PC-9 (cell line): ENCODE measurements at regions not wholly inside any gene's neighbourhood (a gene's known extent, or its start where the extent isn't known, plus 50 kb on each side); places are given as distances from the start of the nearest gene placed in this dataset.

Experiments used
- BruUV-seq: library from RNA; stranded (reverse); fragments of 400-500 nt; replicated peaks from 2 replicates; lab custom pipeline; 2021; lab: Mats Ljungman, UMichigan
- CTCF ChIA-PET: fragments of 300-600 bp; sonication (Branson Sonifier 250); formaldehyde crosslinking; loops from one replicate; lab custom pipeline; 2022; ENCODE audit warnings: antibody characterized with exemption; lab: Charles Lee
- POLR2A ChIA-PET: fragments of 300-600 bp; sonication (Branson Sonifier 250); formaldehyde crosslinking; loops from one replicate; lab custom pipeline; 2022; ENCODE audit warnings: antibody characterized with exemption; ENCODE audit not compliant: unreplicated experiment; lab: Charles Lee
- DNase-seq, 2 experiments: peaks; one replicate each; pipeline versions ENCODE4 v3.0.0 to v3.0.0-alpha.2; 2015 to 2022; ENCODE audit warnings: mixed read lengths in 1 of 2
- H2AFZ ChIP-seq: fragments of 200-600 bp; sonication (generic); 2 replicates; pipeline ENCODE4 v1.8.1; 2017; ENCODE audit warnings: antibody characterized with exemption
- H3F3A ChIP-seq: fragments of 200-600 bp; sonication (generic); 2 replicates; pipeline ENCODE4 v1.8.1; 2017; ENCODE audit warnings: antibody characterized with exemption, mild to moderate bottlenecking, low read depth; ENCODE audit not compliant: insufficient read depth
- H3K27ac ChIP-seq: fragments of 200-600 bp; sonication (generic); 2 replicates; pipeline ENCODE4 v1.6.1; 2016; ENCODE audit warnings: mixed run types
- H3K27me3 ChIP-seq: fragments of 200-600 bp; sonication (generic); 2 replicates; pipeline ENCODE4 v1.6.1; 2016; ENCODE audit warnings: low read depth, mixed run types; ENCODE audit not compliant: insufficient read depth
- H3K36me3 ChIP-seq: fragments of 200-600 bp; sonication (generic); 2 replicates; pipeline ENCODE4 v1.6.1; 2016; ENCODE audit warnings: low read depth, mixed run types
- H3K4me1 ChIP-seq: fragments of 200-600 bp; sonication (generic); replicated peaks from 2 replicates; pipeline ENCODE4 v1.6.1; 2016; ENCODE audit warnings: mixed run types; ENCODE audit not compliant: insufficient read depth
- H3K4me2 ChIP-seq: fragments of 200-600 bp; sonication (generic); 2 replicates; pipeline ENCODE4 v1.6.1; 2017; ENCODE audit warnings: mixed run types
- H3K4me3 ChIP-seq: fragments of 200-600 bp; sonication (generic); 2 replicates; pipeline ENCODE4 v1.6.1; 2016; ENCODE audit warnings: mixed run types
- H3K79me2 ChIP-seq: fragments of 200-600 bp; sonication (generic); 2 replicates; pipeline ENCODE4 v1.6.1; 2017; ENCODE audit warnings: low read depth, mixed run types
- H3K9me2 ChIP-seq: fragments of 200-600 bp; sonication (generic); 2 replicates; pipeline ENCODE4 v1.8.1; 2017; ENCODE audit warnings: mild to moderate bottlenecking; ENCODE audit not compliant: insufficient read depth
- H3K9me3 ChIP-seq: fragments of 200-600 bp; sonication (generic); 2 replicates; pipeline ENCODE4 v1.8.1; 2016; ENCODE audit warnings: low read depth; ENCODE audit not compliant: insufficient read depth
- H4K20me1 ChIP-seq: fragments of 200-600 bp; sonication (generic); 2 replicates; pipeline ENCODE4 v1.8.1; 2017; ENCODE audit not compliant: insufficient read depth
- EZH2 ChIP-seq: fragments of 200-600 bp; sonication (generic); IDR thresholded peaks from 2 replicates; pipeline ENCODE4 v1.8.0; 2017; ENCODE audit warnings: antibody characterized with exemption, low read depth
- intact Hi-C: fragments of 100-400 bp; cut with micrococcal nuclease; formaldehyde crosslinking; loops from one replicate; pipeline ENCODE4 v1.10.0; 2022; ENCODE audit not compliant: unreplicated experiment
- TF ChIP-seq, protein P1 (sequence below): fragments of 200-600 bp; sonication (generic); conservative IDR thresholded peaks from 2 replicates; pipeline ENCODE4 v1.6.1; 2017; ENCODE audit warnings: mixed run types, antibody characterized with exemption, mild to moderate bottlenecking, moderate library complexity

DNA sequence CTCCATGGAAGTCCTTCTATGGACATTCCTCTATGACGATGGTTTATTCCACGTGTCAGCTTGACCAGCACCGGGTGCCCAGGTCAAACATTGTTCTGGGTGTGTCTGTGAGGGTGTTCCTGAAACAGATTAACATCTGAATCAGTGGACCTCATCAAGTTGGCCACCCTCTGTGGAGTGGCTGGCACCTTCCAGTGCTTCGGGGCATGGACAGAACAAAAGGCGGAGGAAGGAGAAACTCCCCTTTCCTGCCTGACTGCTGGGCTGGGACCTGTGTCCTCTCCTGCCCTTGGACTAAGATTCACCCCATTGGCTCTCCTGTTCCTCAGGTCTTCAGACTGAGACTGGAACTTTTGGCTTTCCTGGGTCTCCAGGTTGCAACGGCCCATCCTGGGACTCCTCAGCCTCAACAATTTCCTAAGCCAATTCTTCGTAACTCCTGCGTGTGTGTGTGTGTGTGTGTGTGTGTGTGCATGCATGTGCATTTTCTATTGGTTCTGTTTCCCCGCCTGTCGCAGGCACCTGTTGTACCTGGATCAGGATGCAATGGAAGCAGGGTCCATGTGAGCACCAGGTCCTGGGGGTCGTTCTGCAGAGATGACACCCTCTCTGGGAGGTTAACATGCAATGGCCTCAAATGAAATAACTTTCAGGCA, 357.2 kb upstream of the SALL3 start:
- H3K9me3 ChIP-seq, result no peaks in the 10 kb centered on the region

DNA sequence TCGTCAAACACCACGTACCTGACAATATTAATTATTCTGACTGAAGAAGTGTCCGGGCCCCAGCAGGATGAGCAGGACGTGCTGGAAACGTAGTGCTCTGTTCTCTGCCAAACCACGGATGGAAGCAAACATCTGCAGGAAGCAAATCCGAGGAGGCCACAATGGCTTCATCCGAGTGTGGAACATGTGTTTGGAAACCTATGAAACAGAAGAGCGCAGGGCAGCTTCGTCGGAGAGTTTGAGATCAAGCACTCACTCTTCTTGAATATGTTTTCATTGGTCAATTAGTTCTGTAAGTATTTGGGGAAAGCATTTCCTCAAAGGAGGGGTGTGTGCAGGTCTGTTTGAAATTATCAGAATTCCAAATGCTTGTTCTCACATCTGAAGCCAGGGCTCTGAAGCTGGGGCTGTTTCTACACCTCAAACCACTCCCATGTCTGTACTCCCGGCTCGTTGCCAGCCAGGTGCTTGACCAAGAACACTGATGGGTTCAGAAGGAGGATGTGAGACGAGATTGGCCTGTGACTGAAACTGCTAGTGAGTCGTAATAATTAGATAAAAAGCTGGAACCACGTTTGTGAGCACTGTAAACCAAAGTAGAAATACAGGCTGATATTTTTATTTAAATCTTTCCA, 356.6 kb upstream of the SALL3 start:
- Histone ChIP-seq H3K4me3 (no peak overlapping the region), H3K36me3 (no peaks in the 10 kb centered on the region), H2AFZ (no peak overlapping the region), H3K9me2 (no peaks in the 10 kb centered on the region), H3K4me1 (no peaks in the 10 kb centered on the region), H3F3A (no peaks in the 10 kb centered on the region), H3K9me3 (no peaks in the 10 kb centered on the region), H3K79me2 (no peaks in the 10 kb centered on the region), H4K20me1 (no peaks in the 10 kb centered on the region), H3K27me3 (peaks cover 100% of the 10 kb centered on the region), H3K4me2 (no peak overlapping the region), H3K27ac (no peak overlapping the region)
- TF ChIP-seq, protein P1, sequence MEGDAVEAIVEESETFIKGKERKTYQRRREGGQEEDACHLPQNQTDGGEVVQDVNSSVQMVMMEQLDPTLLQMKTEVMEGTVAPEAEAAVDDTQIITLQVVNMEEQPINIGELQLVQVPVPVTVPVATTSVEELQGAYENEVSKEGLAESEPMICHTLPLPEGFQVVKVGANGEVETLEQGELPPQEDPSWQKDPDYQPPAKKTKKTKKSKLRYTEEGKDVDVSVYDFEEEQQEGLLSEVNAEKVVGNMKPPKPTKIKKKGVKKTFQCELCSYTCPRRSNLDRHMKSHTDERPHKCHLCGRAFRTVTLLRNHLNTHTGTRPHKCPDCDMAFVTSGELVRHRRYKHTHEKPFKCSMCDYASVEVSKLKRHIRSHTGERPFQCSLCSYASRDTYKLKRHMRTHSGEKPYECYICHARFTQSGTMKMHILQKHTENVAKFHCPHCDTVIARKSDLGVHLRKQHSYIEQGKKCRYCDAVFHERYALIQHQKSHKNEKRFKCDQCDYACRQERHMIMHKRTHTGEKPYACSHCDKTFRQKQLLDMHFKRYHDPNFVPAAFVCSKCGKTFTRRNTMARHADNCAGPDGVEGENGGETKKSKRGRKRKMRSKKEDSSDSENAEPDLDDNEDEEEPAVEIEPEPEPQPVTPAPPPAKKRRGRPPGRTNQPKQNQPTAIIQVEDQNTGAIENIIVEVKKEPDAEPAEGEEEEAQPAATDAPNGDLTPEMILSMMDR, result no peak
- no peak for TF ChIP-seq EZH2
- no TSS peak for BruUV-seq
- POLR2A ChIA-PET, result no interaction called here
- CTCF ChIA-PET, result no interaction called here
- intact Hi-C loops, result no loop called here
- no peak for DNase-seq

More for the DNA sequence above, 357.2 kb upstream of the SALL3 start:
- Histone ChIP-seq H3K79me2 (no peaks in the 10 kb centered on the region), H3K9me2 (no peaks in the 10 kb centered on the region), H4K20me1 (no peaks in the 10 kb centered on the region), H3K4me2 (no peak overlapping the region), H2AFZ (no peak overlapping the region), H3K27me3 (peaks cover 98% of the 10 kb centered on the region), H3K36me3 (no peaks in the 10 kb centered on the region), H3K4me1 (no peaks in the 10 kb centered on the region), H3F3A (no peaks in the 10 kb centered on the region), H3K27ac (no peak overlapping the region), H3K4me3 (no peak overlapping the region)
- DNase-seq, result no peak
- CTCF ChIA-PET, result no interaction called here
- POLR2A ChIA-PET, result no interaction called here
- TF ChIP-seq, protein P1, result no peak
- no peak for TF ChIP-seq EZH2
- intact Hi-C loops, result no loop called here
- BruUV-seq, result no TSS peak

DNA sequence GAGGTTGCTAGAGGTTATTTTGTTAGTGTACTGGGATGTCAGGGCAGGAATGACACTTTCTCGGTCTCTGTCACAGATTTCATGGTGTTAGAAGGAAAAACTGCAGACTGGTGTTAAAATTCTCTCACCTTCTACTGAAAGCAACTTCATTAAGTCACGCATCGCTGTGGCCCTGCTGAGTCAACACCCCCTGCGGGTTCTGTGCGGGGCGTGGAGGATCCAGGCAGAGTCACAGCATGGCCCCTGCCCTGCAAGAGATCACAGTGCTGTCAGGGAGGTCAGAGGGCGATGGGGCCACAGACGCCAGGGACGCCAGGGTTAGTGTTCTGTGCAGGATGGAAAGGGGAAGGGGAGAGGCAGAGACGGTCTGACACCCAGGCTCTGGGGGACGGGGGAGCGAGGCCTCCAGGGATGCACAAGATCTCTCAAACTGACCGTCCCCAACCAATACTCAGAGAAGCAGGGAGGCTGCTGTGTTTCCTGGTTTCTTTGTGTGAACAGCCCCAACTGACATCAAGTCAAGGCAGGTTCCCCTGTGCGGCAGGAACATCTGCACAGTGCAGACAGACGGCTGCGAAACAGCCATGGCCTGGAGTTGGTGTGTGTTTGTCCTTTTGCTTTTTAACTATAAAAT, 354.9 kb upstream of the SALL3 start:
- H3K4me1 ChIP-seq, result no peaks in the 10 kb centered on the region
- H3K4me2 ChIP-seq, result no peak overlapping the region
- H3K27me3 ChIP-seq, result peaks cover 100% of the 10 kb centered on the region
- no peaks in the 10 kb centered on the region for H4K20me1 ChIP-seq
- no peaks in the 10 kb centered on the region for H3K36me3 ChIP-seq
- no TSS peak for BruUV-seq
- TF ChIP-seq, protein P1, result no peak
- TF ChIP-seq EZH2, result no peak
- H2AFZ ChIP-seq, result no peak overlapping the region
- H3K9me2 ChIP-seq, result no peaks in the 10 kb centered on the region
- no peaks in the 10 kb centered on the region for H3K79me2 ChIP-seq
- no peak overlapping the region for H3K27ac ChIP-seq
- H3K4me3 ChIP-seq, result no peak overlapping the region
- no peak for DNase-seq
- H3F3A ChIP-seq, result no peaks in the 10 kb centered on the region
- CTCF ChIA-PET, result no interaction called here
- intact Hi-C loops, result no loop called here
- POLR2A ChIA-PET, result no interaction called here
- no peaks in the 10 kb centered on the region for H3K9me3 ChIP-seq
